ENCODE measurements at regions not wholly inside any gene's neighbourhood (a gene's known extent, or its start where the extent isn't known, plus 50 kb on each side); places are given as distances from the start of the nearest gene placed in this dataset.

GRCh38 chr2:128422571-128422970 is 103.9 kb upstream of the HS6ST1 start:
- peaks cover 4% of the 10 kb centered on the region; the same call in 1 of the 2 replicates for H3K4me1 ChIP-seq (ENCODE audit: insufficient read depth, low read length)
- H3K4me3 ChIP-seq (ENCODE audit: low read length): no peak overlapping the region
- H3K27ac ChIP-seq (ENCODE audit: low read length): no peak overlapping the region
- no peaks in the 10 kb centered on the region for H3K36me3 ChIP-seq (ENCODE audit: insufficient read depth, low read depth, low read length)
- no peaks in the 10 kb centered on the region for H3K27me3 ChIP-seq (ENCODE audit: insufficient read depth, low read length)
- no peak overlapping the region for H3K9ac ChIP-seq (ENCODE audit: low read depth, low read length)
- peaks cover 7% of the 10 kb centered on the region for H3K9me3 ChIP-seq (ENCODE audit: insufficient read depth, low read depth, low read length)

- Histone ChIP-seq H3K4me3 (ENCODE audit: low read length) (no peak overlapping the region), H3K27me3 (ENCODE audit: insufficient read depth, low read length) (no peaks in the 10 kb centered on the region), H3K4me1 (ENCODE audit: insufficient read depth, low read length) (peaks cover 4% of the 10 kb centered on the region; the same call in 1 of the 2 replicates), H3K9ac (ENCODE audit: low read depth, low read length) (no peak overlapping the region), H3K9me3 (ENCODE audit: insufficient read depth, low read depth, low read length) (peaks cover 7% of the 10 kb centered on the region), H3K36me3 (ENCODE audit: insufficient read depth, low read depth, low read length) (no peaks in the 10 kb centered on the region), H3K27ac (ENCODE audit: low read length) (no peak overlapping the region)
These were observed 105.1 kb upstream of the HS6ST1 start for GRCh38 chr2:128423788-128424165.

- H3K9me3 ChIP-seq (ENCODE audit: insufficient read depth, low read depth, low read length): peaks cover 10% of the 10 kb centered on the region
- no peaks in the 10 kb centered on the region for H3K36me3 ChIP-seq (ENCODE audit: insufficient read depth, low read depth, low read length)
- H3K27me3 ChIP-seq (ENCODE audit: insufficient read depth, low read length): no peaks in the 10 kb centered on the region
- no peak overlapping the region for H3K27ac ChIP-seq (ENCODE audit: low read length)
- no peak overlapping the region for H3K9ac ChIP-seq (ENCODE audit: low read depth, low read length)
- no peak overlapping the region for H3K4me3 ChIP-seq (ENCODE audit: low read length)
- peaks cover 4% of the 10 kb centered on the region; the same call in 1 of the 2 replicates for H3K4me1 ChIP-seq (ENCODE audit: insufficient read depth, low read length)
These were observed 105.9 kb upstream of the HS6ST1 start for GRCh38 chr2:128424406-128425171.

GRCh38 chr2:128425216-128425615 is 106.5 kb upstream of the HS6ST1 start:
- H3K27ac ChIP-seq (ENCODE audit: low read length): no peak overlapping the region
- no peaks in the 10 kb centered on the region for H3K36me3 ChIP-seq (ENCODE audit: insufficient read depth, low read depth, low read length)
- H3K9ac ChIP-seq (ENCODE audit: low read depth, low read length): no peak overlapping the region
- H3K9me3 ChIP-seq (ENCODE audit: insufficient read depth, low read depth, low read length): peaks cover 12% of the 10 kb centered on the region
- H3K4me1 ChIP-seq (ENCODE audit: insufficient read depth, low read length): peaks cover 4% of the 10 kb centered on the region; the same call in 1 of the 2 replicates
- no peak overlapping the region for H3K4me3 ChIP-seq (ENCODE audit: low read length)
- H3K27me3 ChIP-seq (ENCODE audit: insufficient read depth, low read length): no peaks in the 10 kb centered on the region

- no peaks in the 10 kb centered on the region for H3K36me3 ChIP-seq (ENCODE audit: insufficient read depth, low read depth, low read length)
- peaks cover 14% of the 10 kb centered on the region for H3K9me3 ChIP-seq (ENCODE audit: insufficient read depth, low read depth, low read length)
- no peak overlapping the region for H3K4me3 ChIP-seq (ENCODE audit: low read length)
- no peak overlapping the region for H3K9ac ChIP-seq (ENCODE audit: low read depth, low read length)
- H3K4me1 ChIP-seq (ENCODE audit: insufficient read depth, low read length): peaks cover 4% of the 10 kb centered on the region; the same call in 1 of the 2 replicates
- H3K27me3 ChIP-seq (ENCODE audit: insufficient read depth, low read length): no peaks in the 10 kb centered on the region
- H3K27ac ChIP-seq (ENCODE audit: low read length): no peak overlapping the region
These were observed 107.3 kb upstream of the HS6ST1 start for GRCh38 chr2:128425731-128426620.

GRCh38 chr2:128427413-128427755 is 108.7 kb upstream of the HS6ST1 start:
- no peaks in the 10 kb centered on the region for H3K27me3 ChIP-seq (ENCODE audit: insufficient read depth, low read length)
- H3K27ac ChIP-seq (ENCODE audit: low read length): no peak overlapping the region
- H3K9me3 ChIP-seq (ENCODE audit: insufficient read depth, low read depth, low read length): peaks cover 12% of the 10 kb centered on the region
- no peak overlapping the region for H3K4me3 ChIP-seq (ENCODE audit: low read length)
- no peak overlapping the region for H3K9ac ChIP-seq (ENCODE audit: low read depth, low read length)
- H3K4me1 ChIP-seq (ENCODE audit: insufficient read depth, low read length): peaks cover 4% of the 10 kb centered on the region; the same call in 1 of the 2 replicates
- H3K36me3 ChIP-seq (ENCODE audit: insufficient read depth, low read depth, low read length): no peaks in the 10 kb centered on the region

- Histone ChIP-seq H3K27me3 (ENCODE audit: insufficient read depth, low read length) (no peaks in the 10 kb centered on the region), H3K27ac (ENCODE audit: low read length) (no peak overlapping the region), H3K4me3 (ENCODE audit: low read length) (no peak overlapping the region), H3K9ac (ENCODE audit: low read depth, low read length) (no peak overlapping the region), H3K36me3 (ENCODE audit: insufficient read depth, low read depth, low read length) (no peaks in the 10 kb centered on the region), H3K4me1 (ENCODE audit: insufficient read depth, low read length) (peaks cover 4% of the 10 kb centered on the region; the same call in 1 of the 2 replicates), H3K9me3 (ENCODE audit: insufficient read depth, low read depth, low read length) (peaks cover 7% of the 10 kb centered on the region; the same call in 1 of the 2 replicates)
These were observed 109.7 kb upstream of the HS6ST1 start for GRCh38 chr2:128428415-128428814.

- peaks cover 2% of the 10 kb centered on the region; the same call in 1 of the 2 replicates for H3K4me1 ChIP-seq (ENCODE audit: insufficient read depth, low read length)
- no peak overlapping the region for H3K4me3 ChIP-seq (ENCODE audit: low read length)
- no peaks in the 10 kb centered on the region for H3K36me3 ChIP-seq (ENCODE audit: insufficient read depth, low read depth, low read length)
- no peak overlapping the region for H3K27ac ChIP-seq (ENCODE audit: low read length)
- no peaks in the 10 kb centered on the region for H3K27me3 ChIP-seq (ENCODE audit: insufficient read depth, low read length)
- peaks cover 7% of the 10 kb centered on the region; the same call in 1 of the 2 replicates for H3K9me3 ChIP-seq (ENCODE audit: insufficient read depth, low read depth, low read length)
- H3K9ac ChIP-seq (ENCODE audit: low read depth, low read length): no peak overlapping the region
These were observed 113.8 kb upstream of the HS6ST1 start for GRCh38 chr2:128432423-128432822.

- Histone ChIP-seq H3K9me3 (ENCODE audit: insufficient read depth, low read depth, low read length) (peaks cover 7% of the 10 kb centered on the region; the same call in 1 of the 2 replicates), H3K36me3 (ENCODE audit: insufficient read depth, low read depth, low read length) (no peaks in the 10 kb centered on the region), H3K27ac (ENCODE audit: low read length) (no peak overlapping the region), H3K27me3 (ENCODE audit: insufficient read depth, low read length) (no peaks in the 10 kb centered on the region), H3K4me1 (ENCODE audit: insufficient read depth, low read length) (no peaks in the 10 kb centered on the region), H3K4me3 (ENCODE audit: low read length) (no peak overlapping the region), H3K9ac (ENCODE audit: low read depth, low read length) (no peak overlapping the region)
These were observed 115.4 kb upstream of the HS6ST1 start for GRCh38 chr2:128433911-128434550.

GRCh38 chr2:128435576-128436478 is 117.2 kb upstream of the HS6ST1 start:
- H3K27me3 ChIP-seq (ENCODE audit: insufficient read depth, low read length): no peaks in the 10 kb centered on the region
- no peaks in the 10 kb centered on the region for H3K4me1 ChIP-seq (ENCODE audit: insufficient read depth, low read length)
- H3K36me3 ChIP-seq (ENCODE audit: insufficient read depth, low read depth, low read length): no peaks in the 10 kb centered on the region
- H3K9ac ChIP-seq (ENCODE audit: low read depth, low read length): no peak overlapping the region
- no peak overlapping the region for H3K4me3 ChIP-seq (ENCODE audit: low read length)
- no peaks in the 10 kb centered on the region for H3K9me3 ChIP-seq (ENCODE audit: insufficient read depth, low read depth, low read length)
- H3K27ac ChIP-seq (ENCODE audit: low read length): no peak overlapping the region
